Endothelial cell of umbilical vein (primary cell): ENCODE measurements at regions not wholly inside any gene's neighbourhood (a gene's known extent, or its start where the extent isn't known, plus 50 kb on each side); places are given as distances from the start of the nearest gene placed in this dataset.

Experiments
- BruUV-seq: library from RNA; stranded (reverse); fragments of 400-500 nt; replicated peaks from 2 replicates; lab custom pipeline; 2021; lab: Mats Ljungman, UMichigan
- CTCF ChIA-PET: fragments of 300-600, 350-600 bp; sonication (Branson Sonifier 250); formaldehyde crosslinking; loops from one replicate; lab custom pipeline; 2021; ENCODE audit warnings: antibody characterized with exemption, inconsistent platforms; lab: Charles Lee
- POLR2A ChIA-PET: fragments of 300-600, 350-600 bp; sonication (Branson Sonifier 250); formaldehyde crosslinking; loops from one replicate; lab custom pipeline; 2021; ENCODE audit warnings: antibody characterized with exemption, inconsistent platforms; lab: Charles Lee
- DNase-seq: peaks from one replicate; pipeline ENCODE4 v3.0.0-alpha.2; 2011; ENCODE audit warnings: low read depth, low spot score
- FAIRE-seq: peaks from 2 replicates; lab custom pipeline; 2011; peaks lifted over from hg19 to GRCh38; lab: Jason Lieb, UNC
- H2AFZ ChIP-seq: 2 replicates; pipeline ENCODE4 v1.6.0; 2012; ENCODE audit warnings: low read depth, low read length, control low read depth, inconsistent platforms
- H3K27ac ChIP-seq: 2 replicates; pipeline ENCODE4 v1.5.1; 2011; ENCODE audit warnings: low read depth, mild to moderate bottlenecking, control low read depth, low read length, moderate library complexity; ENCODE audit not compliant: insufficient read depth
- H3K27me3 ChIP-seq, 2 experiments: 2 replicates each; pipeline versions ENCODE4 v1.6.0 to v1.6.1; 2011; ENCODE audit warnings: low read length in 2 of 2, mixed read lengths in 1 of 2; ENCODE audit not compliant: control insufficient read depth in 2 of 2, insufficient read depth in 2 of 2
- H3K36me3 ChIP-seq, 2 experiments: 2 replicates in 1 of 2; 3 replicates in 1 of 2; pipeline ENCODE4 v1.5.1; 2011; ENCODE audit warnings: low read length in 2 of 2, mild to moderate bottlenecking in 1 of 2, moderate library complexity in 1 of 2; ENCODE audit not compliant: control insufficient read depth in 2 of 2, insufficient read depth in 2 of 2; ENCODE audit errors: extremely low read depth in 1 of 2
- H3K4me1 ChIP-seq: 3 replicates; pipeline ENCODE4 v1.5.1; 2011; ENCODE audit warnings: mild to moderate bottlenecking, low read length; ENCODE audit not compliant: control insufficient read depth, insufficient read depth; ENCODE audit errors: extremely low read depth
- H3K4me2 ChIP-seq: 2 replicates; pipeline ENCODE4 v1.6.1; 2011; ENCODE audit warnings: low read length, control low read depth, mixed read lengths; ENCODE audit not compliant: insufficient read depth
- H3K4me3 ChIP-seq, 3 experiments: fragments of 200-600 bp in 1 of 3; sonication (generic), shearing (Covaris generic) in 1 of 3; replicated peaks in 1 of 3; 2 replicates each; pipeline ENCODE4 v1.5.1; 2011 to 2016; ENCODE audit warnings: control low read depth in 3 of 3, low read length in 3 of 3, mild to moderate bottlenecking in 2 of 3, inconsistent platforms in 1 of 3, low read depth in 1 of 3, moderate library complexity in 1 of 3; ENCODE audit not compliant: insufficient read depth in 1 of 3
- H3K79me2 ChIP-seq: 2 replicates; pipeline ENCODE4 v1.6.0; 2012; ENCODE audit warnings: low read length, inconsistent platforms; ENCODE audit not compliant: control insufficient read depth, insufficient read depth
- H3K9ac ChIP-seq: replicated peaks from 2 replicates; pipeline ENCODE3; 2011; ENCODE audit warnings: low read length, control low read depth; ENCODE audit not compliant: insufficient read depth; ENCODE audit errors: extremely low read depth
- H3K9me1 ChIP-seq: replicated peaks from 3 replicates; pipeline ENCODE4 v1.6.0; 2011; ENCODE audit warnings: mild to moderate bottlenecking, low read length; ENCODE audit not compliant: control insufficient read depth, insufficient read depth; ENCODE audit errors: extremely low read depth
- H3K9me3 ChIP-seq: replicated peaks from 2 replicates; pipeline ENCODE4 v1.5.1; 2012; ENCODE audit warnings: low read length, inconsistent platforms; ENCODE audit not compliant: control insufficient read depth, insufficient read depth
- H4K20me1 ChIP-seq: replicated peaks from 2 replicates; pipeline ENCODE3; 2011; ENCODE audit warnings: mild to moderate bottlenecking, low read length; ENCODE audit not compliant: control insufficient read depth, insufficient read depth; ENCODE audit errors: extremely low read depth
- CTCF ChIP-seq, 2 donors: IDR thresholded peaks; 1 replicate in 1 of 2; 2 replicates in 1 of 2; pipeline ENCODE4 v1.5.1; 2011; ENCODE audit warnings: low read length in 2 of 2, mild to moderate bottlenecking in 2 of 2, moderate library complexity in 2 of 2, control low read depth in 1 of 2, inconsistent platforms in 1 of 2, low read depth in 1 of 2; ENCODE audit not compliant: insufficient read depth in 1 of 2; ENCODE audit errors: extremely low read depth in 1 of 2
- EZH2 ChIP-seq: IDR thresholded peaks from 2 replicates; pipeline ENCODE4 v1.6.1; 2012; ENCODE audit warnings: borderline replicate concordance, low read depth, mild to moderate bottlenecking, moderate library complexity, low read length, inconsistent platforms; ENCODE audit not compliant: severe bottlenecking
- FOS ChIP-seq: IDR thresholded peaks from 2 replicates; pipeline ENCODE4 v1.6.1; 2011; ENCODE audit warnings: mild to moderate bottlenecking, low read length, moderate library complexity, borderline replicate concordance; ENCODE audit not compliant: insufficient read depth
- GATA2 ChIP-seq: IDR thresholded peaks from 2 replicates; pipeline ENCODE4 v1.7.0; 2011; ENCODE audit warnings: low read depth, mild to moderate bottlenecking, moderate library complexity, mixed read lengths, low read length; ENCODE audit not compliant: insufficient read length, insufficient read depth
- JUN ChIP-seq: IDR thresholded peaks from 2 replicates; pipeline ENCODE4 v1.6.1; 2011; ENCODE audit warnings: borderline replicate concordance, low read depth; ENCODE audit not compliant: insufficient read length, insufficient read depth
- MAX ChIP-seq: IDR thresholded peaks from 2 replicates; pipeline ENCODE4 v1.6.1; 2011; ENCODE audit not compliant: insufficient read depth, insufficient read length
- MYC ChIP-seq: IDR thresholded peaks from one replicate; pipeline ENCODE4 v1.6.1; 2011; ENCODE audit warnings: mild to moderate bottlenecking, low read depth, low read length
- POLR2A ChIP-seq: IDR thresholded peaks from 2 replicates; pipeline ENCODE4 v1.6.1; 2012; ENCODE audit warnings: low read depth, mild to moderate bottlenecking, control low read depth, low read length
- POLR2AphosphoS5 ChIP-seq: IDR thresholded peaks from 2 replicates; pipeline ENCODE4 v1.6.1; 2012; ENCODE audit warnings: low read depth, mild to moderate bottlenecking, control low read depth, low read length, moderate library complexity; ENCODE audit not compliant: insufficient read depth
- dilution Hi-C: fragments of 300-500 bp; cut with MboI; formaldehyde crosslinking; loops from one replicate; pipeline ENCODE4 v1.15.0; 2019; ENCODE audit warnings: low sequenced_read_pairs; ENCODE audit not compliant: extremely low pct_ligation_motif_present
- intact Hi-C: fragments of 100-400 bp; cut with micrococcal nuclease; formaldehyde crosslinking; loops from one replicate; pipeline ENCODE4 v1.10.0; 2022

GRCh38 chr9:6113312-6113711, 97.9 kb upstream of the RANBP6 start:
- no peaks in the 10 kb centered on the region for H3K9me1 ChIP-seq
- ChIA-PET CTCF (interaction anchor here (0.6 kb wide), 1 partner anchor 85 kb away, joined by 3 read pairs; no protein-coding TSS in a partner anchor), POLR2A (no interaction called here)
- no peak overlapping the region for H3K4me2 ChIP-seq
- H3K4me3 ChIP-seq = no peak overlapping the region
- no peaks in the 10 kb centered on the region for H4K20me1 ChIP-seq
- no peak overlapping the region for H2AFZ ChIP-seq
- FAIRE-seq = no peak
- DNase-seq = no peak
- BruUV-seq = no TSS peak
- no peaks in the 10 kb centered on the region for H3K79me2 ChIP-seq
- no peaks in the 10 kb centered on the region for H3K27me3 ChIP-seq
- intact Hi-C loops (loop anchor here (1.0 kb wide), 1 partner anchor 44 kb away; no protein-coding TSS in a partner anchor), dilution Hi-C loops (no loop called here)
- no peak overlapping the region for H3K27ac ChIP-seq
- H3K9ac ChIP-seq = no peak overlapping the region
- H3K9me3 ChIP-seq = no peaks in the 10 kb centered on the region
- H3K4me1 ChIP-seq = no peaks in the 10 kb centered on the region
- no peak for TF ChIP-seq MAX
- TF ChIP-seq GATA2 = no peak
- no peak for TF ChIP-seq FOS
- TF ChIP-seq EZH2 = no peak
- TF ChIP-seq POLR2AphosphoS5 = no peak
- no peak for TF ChIP-seq CTCF (IDR thresholded peaks at IDR 0.05; ENCODE audit: extremely low read depth in 1 of 2, insufficient read depth in 1 of 2, low read depth in 1 of 2, low read length in 2 of 2)
- no peak for TF ChIP-seq JUN
- TF ChIP-seq MYC = no peak
- no peak for TF ChIP-seq POLR2A
- no peaks in the 10 kb centered on the region for H3K36me3 ChIP-seq
